Ascending aorta (tissue), 2 donors: ENCODE measurements at regions not wholly inside any gene's neighbourhood (a gene's known extent, or its start where the extent isn't known, plus 50 kb on each side); places are given as distances from the start of the nearest gene placed in this dataset.
"Not testable (repeated sequence)": the region's sequence is repeated elsewhere in the genome, so short reads cannot be mapped to it uniquely, and the experiment has no call there.

Source experiments
- DNase-seq, 2 donors: peaks; one replicate each; pipeline ENCODE4 v3.0.0-alpha.2; 2019; ENCODE audit warnings: low spot score in 2 of 2
- H3K27ac ChIP-seq, 2 donors: fragments of 200-600 bp; sonication (generic); one replicate each; pipeline ENCODE4 v1.5.1; 2016 to 2017; ENCODE audit warnings: mild to moderate bottlenecking in 1 of 2
- H3K27me3 ChIP-seq: fragments of 200-600 bp; sonication (generic); one replicate; pipeline ENCODE4 v1.5.1; 2017
- H3K36me3 ChIP-seq, 2 donors: fragments of 200-600 bp; sonication (generic); one replicate each; pipeline ENCODE4 v1.5.1; 2016
- H3K4me1 ChIP-seq, 2 donors: fragments of 200-600 bp; sonication (generic); one replicate each; pipeline ENCODE4 v1.5.1; 2016 to 2017; ENCODE audit warnings: mild to moderate bottlenecking in 1 of 2
- H3K4me3 ChIP-seq, 2 donors: fragments of 200-600 bp; sonication (generic); one replicate each; pipeline ENCODE4 v1.5.1; 2016 to 2017; ENCODE audit warnings: mild to moderate bottlenecking in 1 of 2
- H3K9me3 ChIP-seq, 2 donors: fragments of 200-600 bp; sonication (generic); one replicate each; pipeline ENCODE4 v1.5.1; 2016
- intact Hi-C: fragments of 100-400 bp; cut with DNase I; formaldehyde crosslinking; loops from one replicate; pipeline ENCODE4 v1.15.1; 2023
- TF ChIP-seq, protein P1 (sequence below), 3 experiments: fragments of 200-600 bp in 2 of 3; fragments of 450-650 bp in 1 of 3; sonication (generic) in 2 of 3; IDR thresholded peaks; one replicate each; pipeline ENCODE4 v1.5.1; 2016 to 2019; ENCODE audit warnings: antibody characterized with exemption in 3 of 3, mild to moderate bottlenecking in 1 of 3, moderate library complexity in 1 of 3

DNA sequence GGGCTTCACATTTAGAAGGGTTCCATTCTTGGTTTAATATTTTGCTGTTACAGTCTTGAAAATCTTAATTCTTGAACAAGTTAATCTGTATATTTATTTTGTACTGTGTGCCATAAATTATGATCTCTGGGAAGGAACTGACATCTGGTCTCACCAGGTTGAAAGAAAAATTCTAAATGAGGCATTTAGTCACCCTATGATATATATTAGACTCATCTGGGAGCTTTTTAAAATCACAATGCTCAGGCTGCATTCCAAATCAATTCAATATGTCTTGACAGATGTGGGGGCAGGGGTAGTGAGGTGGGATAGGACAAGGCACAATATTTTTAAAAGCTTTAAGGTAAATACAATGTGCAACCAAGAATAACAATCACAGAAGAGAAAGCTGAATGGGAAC lies 569.2 kb downstream of the PRR16 start:
- intact Hi-C loops: no loop called here
- H3K9me3 ChIP-seq: no peaks in the 10 kb centered on the region
- no peaks in the 10 kb centered on the region for H3K36me3 ChIP-seq
- no peaks in the 10 kb centered on the region for H3K4me1 ChIP-seq
- no peak for DNase-seq
- H3K4me3 ChIP-seq: no peak overlapping the region
- TF ChIP-seq, protein P1, sequence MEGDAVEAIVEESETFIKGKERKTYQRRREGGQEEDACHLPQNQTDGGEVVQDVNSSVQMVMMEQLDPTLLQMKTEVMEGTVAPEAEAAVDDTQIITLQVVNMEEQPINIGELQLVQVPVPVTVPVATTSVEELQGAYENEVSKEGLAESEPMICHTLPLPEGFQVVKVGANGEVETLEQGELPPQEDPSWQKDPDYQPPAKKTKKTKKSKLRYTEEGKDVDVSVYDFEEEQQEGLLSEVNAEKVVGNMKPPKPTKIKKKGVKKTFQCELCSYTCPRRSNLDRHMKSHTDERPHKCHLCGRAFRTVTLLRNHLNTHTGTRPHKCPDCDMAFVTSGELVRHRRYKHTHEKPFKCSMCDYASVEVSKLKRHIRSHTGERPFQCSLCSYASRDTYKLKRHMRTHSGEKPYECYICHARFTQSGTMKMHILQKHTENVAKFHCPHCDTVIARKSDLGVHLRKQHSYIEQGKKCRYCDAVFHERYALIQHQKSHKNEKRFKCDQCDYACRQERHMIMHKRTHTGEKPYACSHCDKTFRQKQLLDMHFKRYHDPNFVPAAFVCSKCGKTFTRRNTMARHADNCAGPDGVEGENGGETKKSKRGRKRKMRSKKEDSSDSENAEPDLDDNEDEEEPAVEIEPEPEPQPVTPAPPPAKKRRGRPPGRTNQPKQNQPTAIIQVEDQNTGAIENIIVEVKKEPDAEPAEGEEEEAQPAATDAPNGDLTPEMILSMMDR (IDR thresholded peaks at IDR 0.05): no peak
- no peaks in the 10 kb centered on the region for H3K27me3 ChIP-seq
- no peak overlapping the region for H3K27ac ChIP-seq

DNA sequence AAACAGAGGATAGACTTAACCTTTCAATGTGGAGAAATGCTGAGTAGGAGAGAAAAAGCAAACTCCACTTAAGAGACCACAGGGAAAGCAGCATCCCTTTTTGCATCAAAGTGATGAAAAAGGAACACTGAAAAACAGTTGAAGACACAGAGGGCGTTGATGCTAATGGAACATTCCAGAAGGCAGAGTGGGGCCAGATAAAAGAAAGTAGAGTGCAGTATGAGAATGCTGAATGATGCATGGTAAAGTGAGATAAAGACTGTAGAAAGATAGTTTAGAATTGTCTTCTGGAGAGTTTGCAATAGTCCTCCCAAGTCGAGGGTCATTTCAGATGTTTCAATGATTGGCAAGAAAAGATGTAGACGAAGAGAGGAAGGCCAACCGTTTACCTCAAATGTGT lies 574.3 kb downstream of the PRR16 start:
- Histone ChIP-seq H3K9me3 (no peaks in the 10 kb centered on the region), H3K4me1 (no peaks in the 10 kb centered on the region), H3K27me3 (no peaks in the 10 kb centered on the region), H3K36me3 (no peaks in the 10 kb centered on the region), H3K4me3 (no peak overlapping the region), H3K27ac (no peak overlapping the region)
- intact Hi-C loops: no loop called here
- DNase-seq: no peak
- TF ChIP-seq, protein P1 (IDR thresholded peaks at IDR 0.05): no peak

DNA sequence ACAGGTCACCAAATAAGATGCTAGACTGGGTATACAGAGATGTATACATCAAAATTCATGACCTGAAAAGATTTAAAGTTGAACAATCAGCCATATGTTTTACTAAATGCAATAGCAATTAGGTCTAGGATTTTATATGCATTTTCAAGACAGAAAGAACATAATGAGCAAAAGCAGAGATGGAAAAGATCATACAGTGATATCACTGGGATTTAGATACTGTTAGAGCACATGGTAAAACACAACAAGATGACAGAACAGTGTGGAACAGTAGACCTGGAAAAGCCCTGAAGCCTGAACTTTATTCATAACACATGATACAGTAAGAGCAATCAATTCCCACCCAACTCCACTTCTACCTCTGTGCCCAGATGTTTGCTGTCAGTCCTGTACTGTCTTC lies 585.9 kb downstream of the PRR16 start:
- Histone ChIP-seq H3K27ac (no peak overlapping the region), H3K4me3 (no peak overlapping the region), H3K4me1 (no peaks in the 10 kb centered on the region), H3K9me3 (no peaks in the 10 kb centered on the region), H3K36me3 (no peaks in the 10 kb centered on the region), H3K27me3 (no peaks in the 10 kb centered on the region)
- TF ChIP-seq, protein P1 (IDR thresholded peaks at IDR 0.05): no peak
- intact Hi-C loops: no loop called here
- DNase-seq: no peak

DNA sequence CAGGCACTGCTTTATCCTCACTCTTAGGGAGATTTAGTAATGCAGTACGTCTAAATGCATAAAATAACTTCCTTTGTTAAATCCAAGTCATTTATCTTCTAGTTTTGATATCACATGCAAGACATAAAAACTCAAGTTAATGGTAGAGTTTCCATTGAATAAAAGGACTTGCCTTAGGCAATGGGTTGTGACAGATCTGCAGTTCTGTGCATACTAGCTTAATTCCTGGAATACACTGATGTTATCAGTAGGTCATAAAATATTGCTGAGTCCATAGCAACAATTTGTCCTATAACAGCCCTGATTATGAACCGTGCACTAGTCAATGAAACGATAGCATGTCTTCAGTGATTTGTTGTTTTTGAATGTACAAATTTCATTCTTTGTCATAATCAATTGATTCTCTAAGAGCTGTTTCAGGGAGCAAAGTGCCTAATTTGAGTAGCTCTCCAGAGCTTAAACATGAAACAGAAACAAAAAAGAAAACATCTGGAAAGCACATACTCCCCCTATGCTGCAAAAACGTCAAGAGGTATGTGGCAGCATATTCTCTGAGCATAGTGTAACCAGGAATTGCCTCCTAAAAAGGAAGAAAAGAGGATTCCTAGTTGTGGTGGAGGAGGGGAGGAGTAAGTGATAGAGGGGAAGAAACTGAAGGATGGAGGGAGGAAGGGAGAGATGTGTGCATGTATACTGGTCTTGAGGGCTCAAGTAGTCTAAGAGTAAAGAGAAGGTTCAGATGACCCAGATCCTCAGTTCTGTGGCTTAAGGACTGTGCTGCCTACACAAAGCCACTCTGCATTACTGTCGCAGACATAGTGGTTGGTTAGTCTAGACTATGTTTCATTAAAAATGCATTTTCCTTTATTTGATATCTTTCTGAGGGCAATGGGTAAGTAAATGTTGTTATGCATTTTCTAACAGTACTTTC lies 589.2 kb downstream of the PRR16 start:
- no peak for DNase-seq
- no peak overlapping the region for H3K27ac ChIP-seq
- no peaks in the 10 kb centered on the region for H3K9me3 ChIP-seq
- intact Hi-C loops: no loop called here
- H3K4me1 ChIP-seq: no peaks in the 10 kb centered on the region
- no peak overlapping the region for H3K4me3 ChIP-seq
- TF ChIP-seq, protein P1 (IDR thresholded peaks at IDR 0.05): no peak
- H3K27me3 ChIP-seq: no peaks in the 10 kb centered on the region
- no peaks in the 10 kb centered on the region for H3K36me3 ChIP-seq

DNA sequence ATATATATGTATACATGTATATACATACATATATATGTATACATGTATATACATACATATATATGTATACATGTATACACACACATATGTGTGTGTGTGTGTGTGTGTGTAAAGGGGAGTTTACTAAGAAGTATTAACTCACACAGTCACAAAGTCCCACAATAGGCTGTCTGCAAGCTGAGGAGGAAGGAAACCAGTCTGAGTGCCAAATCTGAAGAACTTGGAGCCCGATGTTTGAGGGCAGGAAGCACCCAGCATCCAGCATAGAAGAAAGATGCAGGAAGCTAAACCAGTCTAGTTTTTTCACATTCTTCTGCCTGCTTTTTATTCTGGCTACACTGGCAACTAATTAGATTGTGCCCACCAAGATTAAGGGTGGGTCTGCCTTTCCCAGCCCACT lies 591.5 kb downstream of the PRR16 start:
- no peak for DNase-seq
- TF ChIP-seq, protein P1 (IDR thresholded peaks at IDR 0.05): no peak
- Histone ChIP-seq H3K27me3 (no peaks in the 10 kb centered on the region), H3K36me3 (no peaks in the 10 kb centered on the region), H3K9me3 (no peaks in the 10 kb centered on the region), H3K27ac (no peak overlapping the region), H3K4me1 (no peaks in the 10 kb centered on the region), H3K4me3 (no peak overlapping the region)
- intact Hi-C loops: no loop called here

DNA sequence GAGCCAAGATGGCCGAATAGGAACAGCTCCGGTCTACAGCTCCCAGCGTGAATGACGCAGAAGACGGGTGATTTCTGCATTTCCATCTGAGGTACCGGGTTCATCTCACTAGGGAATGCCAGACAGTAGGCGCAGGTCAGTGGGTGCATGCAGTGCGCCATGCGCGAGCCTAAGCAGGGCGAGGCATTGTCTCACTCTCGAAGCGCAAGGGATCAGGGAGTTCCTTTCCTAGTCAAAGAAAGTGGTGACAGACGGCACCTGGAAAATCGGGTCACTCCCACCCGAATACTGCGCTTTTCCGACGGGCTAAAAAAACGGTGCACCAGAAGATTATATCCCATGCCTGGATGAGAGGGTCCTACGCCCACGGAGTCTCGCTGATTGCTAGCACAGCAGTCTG lies 600.1 kb downstream of the PRR16 start:
- H3K36me3 ChIP-seq, intact Hi-C loops, H3K4me1 ChIP-seq, H3K4me3 ChIP-seq, H3K27me3 ChIP-seq, DNase-seq, H3K27ac ChIP-seq, H3K9me3 ChIP-seq: not testable (repeated sequence)
